Pancreas (tissue), 10 donors: ENCODE measurements at regions not wholly inside any gene's neighbourhood (a gene's known extent, or its start where the extent isn't known, plus 50 kb on each side); places are given as distances from the start of the nearest gene placed in this dataset.

Source experiments
- ATAC-seq, 4 donors: fragments of 200-7000 bp; cut with Tn5 transposase; one replicate each; pipeline versions ENCODE4 v1.8.0 to v1.9.1; 2020; ENCODE audit warnings: mild to moderate bottlenecking in 4 of 4, moderate library complexity in 4 of 4
- DNase-seq, 6 donors: peaks; one replicate each; pipeline ENCODE4 v3.0.0-alpha.2; 2020
- FAIRE-seq: peaks from 2 replicates; lab custom pipeline; 2012; peaks lifted over from hg19 to GRCh38; lab: Jason Lieb, UNC
- H3K27ac ChIP-seq, 4 donors: fragments of 200-600 bp; sonication (generic); 1 replicate in 3 of 4; 2 replicates in 1 of 4; pipeline versions ENCODE4 v1.5.0 to v1.8.0; 2020
- H3K27me3 ChIP-seq, 4 donors: fragments of 200-600 bp; one replicate each; pipeline ENCODE4 v1.8.0; 2021
- H3K36me3 ChIP-seq, 3 donors: fragments of 200-600 bp; sonication (generic) in 1 of 3; one replicate each; pipeline versions ENCODE4 v1.5.0 to v1.8.0; 2020 to 2021
- H3K4me1 ChIP-seq, 3 donors: fragments of 200-600 bp; one replicate each; pipeline ENCODE4 v1.8.0; 2021
- H3K4me3 ChIP-seq, 4 donors: fragments of 200-600 bp; sonication (generic) in 2 of 4; one replicate each; pipeline versions ENCODE4 v1.5.0 to v1.8.0; 2020 to 2021
- H3K9me3 ChIP-seq, 4 donors: fragments of 200-600 bp; one replicate each; pipeline ENCODE4 v1.8.0; 2021
- WGBS, 2 donors: extraction: QIAGEN DNeasy Blood & Tissue Kit; methylation state at CpG; one replicate each; pipeline ENCODE4 v1.1.7; 2013; 5-methylcytosine and 5-hydroxymethylcytosine counted together
- intact Hi-C, 3 donors: fragments of 100-400 bp; cut with DNase I; formaldehyde crosslinking; loops; one replicate each; pipeline versions ENCODE4 v1.11.1 to v1.14.2; 2022
- TF ChIP-seq, protein P1 (sequence below), 4 donors: fragments of 200-600 bp; sonication (generic) in 3 of 4; IDR thresholded peaks; one replicate each; pipeline versions ENCODE4 v1.5.0 to v1.8.0; 2021; ENCODE audit warnings: antibody characterized with exemption in 4 of 4
- donor health status: healthy with polysubstance abuse.
- donor health status: DM: no; HTN: no; CAD: no; lungs with moderate emphysema.
- donor health status: DM: no; HTN: no; CAD: no.
- donor health status: control.
- donor health status: control.
- donor health status: Bipolar disorder and iron deficiency.
- donor health status: DM: yes; HTN: yes; CAD: no.
- donor health status: DM: no; HTN: no; CAD: no.
- donor health status: DM: no; HTN: no; CAD: no.
- donor health status: DM: yes; HTN: yes; CAD: no.

DNA sequence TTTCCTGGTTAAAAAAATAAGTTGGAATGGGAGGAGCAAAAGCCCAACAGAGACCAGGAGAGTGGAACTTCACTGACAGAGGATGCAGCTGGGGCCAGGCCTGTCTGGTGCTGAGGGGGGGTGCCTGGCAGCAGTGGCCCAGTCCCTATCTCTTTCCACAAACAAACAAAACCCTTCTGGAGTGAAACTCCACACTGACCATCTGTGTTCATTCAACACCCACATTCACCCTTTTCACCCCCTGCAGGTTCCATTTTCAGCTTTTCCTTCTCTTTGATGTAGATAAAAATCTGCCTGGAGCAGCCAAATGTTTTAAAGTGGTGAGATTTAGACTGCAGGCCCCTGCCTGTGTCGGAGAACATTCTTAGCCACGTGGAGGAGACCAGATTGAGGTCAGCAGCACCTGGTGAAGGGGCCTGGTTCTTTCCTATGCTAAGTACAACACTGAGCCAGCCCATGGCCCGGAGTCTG is 161.4 kb upstream of the CDH11 start:
- TF ChIP-seq, protein P1, sequence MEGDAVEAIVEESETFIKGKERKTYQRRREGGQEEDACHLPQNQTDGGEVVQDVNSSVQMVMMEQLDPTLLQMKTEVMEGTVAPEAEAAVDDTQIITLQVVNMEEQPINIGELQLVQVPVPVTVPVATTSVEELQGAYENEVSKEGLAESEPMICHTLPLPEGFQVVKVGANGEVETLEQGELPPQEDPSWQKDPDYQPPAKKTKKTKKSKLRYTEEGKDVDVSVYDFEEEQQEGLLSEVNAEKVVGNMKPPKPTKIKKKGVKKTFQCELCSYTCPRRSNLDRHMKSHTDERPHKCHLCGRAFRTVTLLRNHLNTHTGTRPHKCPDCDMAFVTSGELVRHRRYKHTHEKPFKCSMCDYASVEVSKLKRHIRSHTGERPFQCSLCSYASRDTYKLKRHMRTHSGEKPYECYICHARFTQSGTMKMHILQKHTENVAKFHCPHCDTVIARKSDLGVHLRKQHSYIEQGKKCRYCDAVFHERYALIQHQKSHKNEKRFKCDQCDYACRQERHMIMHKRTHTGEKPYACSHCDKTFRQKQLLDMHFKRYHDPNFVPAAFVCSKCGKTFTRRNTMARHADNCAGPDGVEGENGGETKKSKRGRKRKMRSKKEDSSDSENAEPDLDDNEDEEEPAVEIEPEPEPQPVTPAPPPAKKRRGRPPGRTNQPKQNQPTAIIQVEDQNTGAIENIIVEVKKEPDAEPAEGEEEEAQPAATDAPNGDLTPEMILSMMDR (IDR thresholded peaks at IDR 0.05), result no peak
- H3K9me3 ChIP-seq, result no peaks in the 10 kb centered on the region
- FAIRE-seq (no peak), DNase-seq (no peak), ATAC-seq (no peak)
- intact Hi-C loops, result no loop called here
- H3K27ac ChIP-seq, result no peak overlapping the region
- no peaks in the 10 kb centered on the region for H3K27me3 ChIP-seq
- no peak overlapping the region for H3K4me3 ChIP-seq
- no peaks in the 10 kb centered on the region for H3K4me1 ChIP-seq
- H3K36me3 ChIP-seq, result no peaks in the 10 kb centered on the region
- WGBS, 2 donors, result 32 to 36% methylated on average over 3 of the region's 3 CpGs

DNA sequence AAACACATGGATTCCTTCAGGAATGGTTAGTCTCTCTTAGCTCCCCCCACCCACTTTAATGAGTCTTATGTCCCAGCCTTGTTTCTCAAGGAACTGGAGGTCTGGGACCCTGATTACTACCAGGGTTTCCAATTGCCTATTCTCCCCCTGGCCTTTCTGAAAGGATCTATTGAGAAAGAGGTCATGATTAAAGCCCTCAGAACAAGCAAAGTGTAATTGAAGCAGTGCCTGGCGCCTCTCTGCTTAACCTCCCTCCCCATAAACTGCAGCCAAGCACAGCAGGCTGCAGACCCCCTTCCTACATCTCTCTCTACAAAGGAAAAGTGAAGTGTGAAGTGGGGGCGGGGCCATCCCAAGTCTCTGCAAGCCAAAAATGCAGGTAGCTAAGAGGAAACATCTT is 159.7 kb upstream of the CDH11 start:
- Histone ChIP-seq H3K4me1 (no peaks in the 10 kb centered on the region), H3K27ac (no peak overlapping the region), H3K36me3 (no peaks in the 10 kb centered on the region), H3K9me3 (no peaks in the 10 kb centered on the region), H3K4me3 (no peak overlapping the region), H3K27me3 (no peaks in the 10 kb centered on the region)
- FAIRE-seq, result no peak
- no peak for DNase-seq
- no peak for ATAC-seq
- intact Hi-C loops, result no loop called here
- 40 to 54% methylated on average over 2 of the region's 2 CpGs for WGBS, 2 donors
- TF ChIP-seq, protein P1 (IDR thresholded peaks at IDR 0.05), result no peak

DNA sequence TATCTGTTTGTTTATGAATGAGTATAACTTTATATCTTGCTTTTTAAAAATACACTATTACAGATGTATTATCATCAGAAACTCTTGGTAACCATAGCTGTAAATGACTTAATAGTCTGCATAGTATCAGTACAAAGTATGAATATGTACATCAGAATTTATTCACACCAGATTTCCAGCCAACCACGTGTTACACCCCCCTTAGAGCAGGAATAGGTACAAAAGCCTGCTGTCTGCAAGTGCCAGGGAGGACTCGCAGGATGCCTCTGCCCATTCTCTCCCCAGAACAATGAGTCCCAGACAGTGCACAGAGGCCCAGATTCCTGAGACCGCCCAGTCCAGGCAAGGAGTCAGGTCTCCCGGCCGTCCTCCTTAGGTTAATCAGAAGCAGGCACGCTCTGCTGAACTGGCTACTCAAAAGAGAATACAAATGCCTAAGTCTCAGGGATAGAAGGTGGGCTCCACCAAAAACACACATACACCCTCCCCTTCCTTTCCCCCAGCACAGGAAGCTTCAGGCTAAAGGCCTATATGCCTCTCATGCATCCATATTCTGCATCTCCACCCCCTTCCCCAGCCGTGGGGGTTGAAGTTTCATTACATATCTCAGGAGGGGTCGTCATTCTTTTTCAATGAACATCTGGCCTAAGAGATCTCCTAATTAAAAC is 159.1 kb upstream of the CDH11 start:
- FAIRE-seq (no peak), ATAC-seq (no peak), DNase-seq (no peak)
- WGBS, 2 donors, result 56 to 61% methylated on average over 8 of the region's 8 CpGs
- TF ChIP-seq, protein P1 (IDR thresholded peaks at IDR 0.05), result no peak
- no peaks in the 10 kb centered on the region for H3K9me3 ChIP-seq
- no peaks in the 10 kb centered on the region for H3K36me3 ChIP-seq
- no peak overlapping the region for H3K27ac ChIP-seq
- no peaks in the 10 kb centered on the region for H3K27me3 ChIP-seq
- intact Hi-C loops, result no loop called here
- H3K4me3 ChIP-seq, result no peak overlapping the region
- H3K4me1 ChIP-seq, result no peaks in the 10 kb centered on the region

DNA sequence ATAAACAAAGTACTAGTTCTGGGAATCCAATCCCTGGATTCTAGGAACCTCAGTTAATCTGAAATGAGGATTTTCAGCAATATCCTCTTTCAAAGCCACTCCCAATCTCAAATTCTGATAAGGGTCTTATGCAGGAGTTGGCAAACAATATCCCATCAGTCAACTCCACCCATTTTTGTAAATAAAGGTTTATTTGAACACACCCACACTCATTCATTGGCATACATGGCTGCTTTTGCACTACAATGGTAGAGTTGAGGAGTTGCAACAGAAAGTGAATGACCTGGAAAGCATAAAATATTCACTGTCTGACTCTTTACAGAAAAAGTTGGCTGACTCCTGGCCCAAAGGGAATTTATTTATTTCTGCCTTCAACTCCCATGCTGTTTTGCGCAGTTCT is 157.7 kb upstream of the CDH11 start:
- TF ChIP-seq, protein P1 (IDR thresholded peaks at IDR 0.05), result no peak
- ATAC-seq (no peak), DNase-seq (no peak), FAIRE-seq (no peak)
- no peak overlapping the region for H3K4me3 ChIP-seq
- intact Hi-C loops, result no loop called here
- no peak overlapping the region for H3K27ac ChIP-seq
- 85 to 94% methylated on average over 1 of the region's 1 CpG for WGBS, 2 donors
- H3K9me3 ChIP-seq, result no peaks in the 10 kb centered on the region
- no peaks in the 10 kb centered on the region for H3K27me3 ChIP-seq
- H3K4me1 ChIP-seq, result no peaks in the 10 kb centered on the region
- no peaks in the 10 kb centered on the region for H3K36me3 ChIP-seq

DNA sequence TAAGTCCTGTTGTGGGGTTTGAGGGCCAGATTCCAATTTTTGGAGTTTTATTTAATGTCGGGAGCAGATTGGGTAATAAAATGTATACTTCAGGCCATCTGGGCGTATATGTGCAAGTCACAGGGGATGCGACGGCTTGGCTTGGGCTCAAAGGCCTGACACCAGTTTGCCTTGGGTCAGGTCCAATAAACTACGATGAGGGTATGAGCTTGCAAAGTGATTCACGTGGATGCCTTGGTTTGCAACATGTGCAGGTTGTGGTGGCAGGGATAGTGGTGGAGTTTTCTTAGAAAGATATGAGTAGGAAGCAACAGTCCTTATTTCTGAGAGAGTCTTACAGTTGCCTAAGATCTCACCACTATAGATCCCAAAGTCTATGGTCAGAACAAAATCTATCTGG is 157.0 kb upstream of the CDH11 start:
- ATAC-seq (no peak), DNase-seq (no peak), FAIRE-seq (no peak)
- TF ChIP-seq, protein P1 (IDR thresholded peaks at IDR 0.05), result no peak
- H3K4me3 ChIP-seq, result no peak overlapping the region
- WGBS, 2 donors, result 73 to 82% methylated on average over 6 of the region's 6 CpGs
- no peaks in the 10 kb centered on the region for H3K27me3 ChIP-seq
- intact Hi-C loops, result no loop called here
- no peaks in the 10 kb centered on the region for H3K9me3 ChIP-seq
- no peaks in the 10 kb centered on the region for H3K4me1 ChIP-seq
- H3K27ac ChIP-seq, result no peak overlapping the region
- no peaks in the 10 kb centered on the region for H3K36me3 ChIP-seq
